ENCODE measurements at regions not wholly inside any gene's neighbourhood (a gene's known extent, or its start where the extent isn't known, plus 50 kb on each side); places are given as distances from the start of the nearest gene placed in this dataset.

- no peak for DNase-seq
Observed at GRCh38 chr17:68185820-68186219, 62.0 kb upstream of the AMZ2 start.

DNA sequence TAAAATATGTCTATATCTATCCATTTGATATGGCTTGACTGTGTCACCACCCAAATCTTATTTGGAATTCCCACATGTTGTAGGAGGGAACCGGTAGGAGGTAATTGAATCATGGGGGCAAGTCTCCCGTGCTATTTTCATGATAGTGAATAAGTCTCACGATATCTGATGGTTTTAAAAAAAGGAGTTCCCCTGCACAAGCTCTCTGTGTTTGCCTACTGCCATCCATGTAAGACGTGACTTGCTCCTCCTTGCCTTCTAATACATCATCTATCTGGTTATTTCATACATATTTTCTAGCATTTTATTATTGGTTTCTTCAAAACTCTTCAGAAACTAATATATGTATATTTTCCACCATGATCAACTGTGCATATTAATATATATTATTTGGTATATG is 57.3 kb upstream of the AMZ2 start:
- DNase-seq, result no peak

DNA sequence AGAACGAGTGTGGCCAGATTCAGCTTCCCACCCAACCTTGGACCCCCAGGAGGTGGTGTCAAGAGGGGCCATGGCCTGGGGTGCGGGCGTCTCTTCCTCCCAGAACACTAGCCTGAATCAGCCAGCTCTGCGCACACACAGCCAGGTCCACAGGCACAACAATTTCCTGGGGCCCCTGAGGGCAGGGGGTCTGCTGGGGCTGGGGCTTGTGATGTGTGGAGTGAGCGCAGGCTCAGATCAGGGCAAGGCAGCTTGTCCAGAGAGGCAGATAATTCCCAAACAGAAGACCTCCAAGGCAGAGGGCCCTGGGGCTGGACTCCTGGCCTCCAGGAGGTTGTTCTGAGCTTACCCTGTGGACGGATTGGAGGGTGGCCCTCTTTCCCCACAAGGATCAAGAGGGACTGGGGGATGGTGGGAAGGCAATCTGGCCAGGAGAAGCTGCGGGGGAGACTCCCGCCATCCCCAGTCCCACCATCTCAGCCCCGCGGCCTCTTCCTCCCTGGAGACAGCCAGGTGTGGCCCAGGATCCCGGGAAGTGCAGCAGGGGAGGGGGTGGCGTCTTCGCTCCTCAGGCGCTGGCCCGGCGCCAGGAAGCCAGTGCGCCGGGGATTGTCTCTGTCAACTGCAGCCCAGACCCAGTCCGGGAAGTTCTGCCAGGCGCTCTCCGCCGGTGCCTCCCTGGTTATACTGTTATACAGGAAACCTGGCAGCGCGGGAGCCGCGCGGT is 52.0 kb upstream of the AMZ2 start:
- no peak for DNase-seq

DNA sequence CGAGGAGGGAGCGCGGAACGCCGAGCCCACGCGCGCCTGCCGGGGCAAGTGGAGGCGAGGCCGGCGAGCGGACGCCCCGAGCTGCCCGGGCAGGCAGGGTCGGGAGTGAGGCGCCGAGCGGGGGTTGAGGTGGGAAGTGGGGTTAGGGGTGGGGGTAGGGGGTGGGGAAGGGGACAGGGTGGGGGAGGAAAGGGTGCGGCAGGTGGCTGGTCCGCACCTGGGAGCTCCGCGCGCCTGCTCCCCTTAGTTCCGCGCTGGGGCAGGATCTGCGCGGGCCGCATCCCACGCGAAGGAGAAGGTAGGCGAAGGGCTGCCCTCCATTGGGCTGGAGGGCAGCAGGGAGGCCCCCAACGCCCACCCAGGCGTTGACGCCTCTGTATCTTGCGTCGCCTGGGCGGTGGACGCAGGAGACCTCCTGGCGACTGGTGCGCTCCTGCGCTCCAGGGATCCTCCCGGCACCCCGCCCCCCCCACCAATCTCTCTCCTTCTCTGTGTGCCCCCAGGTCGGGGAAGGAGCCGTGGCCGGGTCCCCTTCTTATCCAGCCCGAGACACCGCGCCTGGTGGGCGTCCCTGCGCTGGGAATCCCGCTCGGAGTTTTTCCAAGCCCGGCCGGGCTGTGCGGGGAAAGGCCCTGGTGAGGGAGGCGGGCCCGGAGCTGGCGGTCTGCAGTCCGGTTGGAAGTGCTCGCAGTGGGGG is 51.3 kb upstream of the AMZ2 start:
- no peak for DNase-seq

- DNase-seq, result no peak
Observed at GRCh38 chr17:68197091-68197996, 50.5 kb upstream of the AMZ2 start.

GRCh38 chr17:68197997-68198930 is 49.6 kb upstream of the AMZ2 start:
- DNase-seq, result no peak
